Transverse colon (tissue), 4 donors: ENCODE measurements at regions not wholly inside any gene's neighbourhood (a gene's known extent, or its start where the extent isn't known, plus 50 kb on each side); places are given as distances from the start of the nearest gene placed in this dataset.

Experiments used
- CTCF ChIP-seq, 5 experiments: fragments of 200-600 bp in 3 of 5; fragments of 450-650 bp in 2 of 5; sonication (generic) in 3 of 5; IDR thresholded peaks; 1 replicate in 2 of 5; 2 replicates in 3 of 5; pipeline ENCODE4 v1.5.1; 2016 to 2017; ENCODE audit warnings: antibody characterized with exemption in 5 of 5, inconsistent platforms in 3 of 5, mild to moderate bottlenecking in 2 of 5, moderate library complexity in 1 of 5
- POLR2AphosphoS5 ChIP-seq, 3 donors: sonication (generic); formaldehyde crosslinking; IDR thresholded peaks; one replicate each; pipeline ENCODE4 v1.6.1; 2016; ENCODE audit warnings: antibody characterized with exemption in 3 of 3

GRCh38 chr20:58043236-58044140 is 185.0 kb downstream of the ANKRD60 start:
- TF ChIP-seq CTCF (IDR thresholded peaks at IDR 0.05) (no peak), POLR2AphosphoS5 (IDR thresholded peaks at IDR 0.05) (no peak)
